KMS-11 (cell line): ENCODE measurements at regions not wholly inside any gene's neighbourhood (a gene's known extent, or its start where the extent isn't known, plus 50 kb on each side); places are given as distances from the start of the nearest gene placed in this dataset.

Source experiments
- H2AFZ ChIP-seq: fragments of 200-600 bp; sonication (generic); 2 replicates; pipeline ENCODE4 v1.6.1; 2016; ENCODE audit warnings: antibody characterized with exemption, mixed run types, low read depth
- H3K27ac ChIP-seq: fragments of 200-600 bp; sonication (generic); 2 replicates; pipeline ENCODE4 v1.6.1; 2016; ENCODE audit warnings: mild to moderate bottlenecking, mixed run types
- H3K27me3 ChIP-seq: fragments of 200-600 bp; sonication (generic); 2 replicates; pipeline ENCODE4 v1.6.1; 2017; ENCODE audit warnings: mild to moderate bottlenecking, low read depth, mixed run types, moderate library complexity; ENCODE audit not compliant: insufficient read depth
- H3K36me3 ChIP-seq: fragments of 200-600 bp; sonication (generic); 2 replicates; pipeline ENCODE4 v1.6.1; 2017; ENCODE audit warnings: mild to moderate bottlenecking, mixed run types; ENCODE audit not compliant: insufficient read depth
- H3K4me1 ChIP-seq: fragments of 200-600 bp; sonication (generic); 2 replicates; pipeline ENCODE4 v1.6.1; 2016; ENCODE audit warnings: mild to moderate bottlenecking, low read depth, mixed run types; ENCODE audit not compliant: poor library complexity, severe bottlenecking
- H3K4me2 ChIP-seq: fragments of 200-600 bp; sonication (generic); 2 replicates; pipeline ENCODE4 v1.7.0; 2016; ENCODE audit warnings: mild to moderate bottlenecking, mixed run types
- H3K4me3 ChIP-seq: fragments of 200-600 bp; sonication (generic); IDR thresholded peaks from 2 replicates; pipeline ENCODE4 v1.6.1; 2017; ENCODE audit warnings: low read depth, low read length, mixed read lengths; ENCODE audit not compliant: insufficient read depth
- H3K79me2 ChIP-seq: fragments of 200-600 bp; sonication (generic); 2 replicates; pipeline ENCODE4 v1.6.1; 2016; ENCODE audit warnings: low read depth, mixed run types; ENCODE audit not compliant: insufficient read depth
- H3K9ac ChIP-seq: fragments of 200-600 bp; sonication (generic); 2 replicates; pipeline ENCODE4 v1.6.1; 2016; ENCODE audit warnings: mild to moderate bottlenecking, mixed run types
- H4K20me1 ChIP-seq: fragments of 200-600 bp; sonication (generic); 2 replicates; pipeline ENCODE4 v1.6.1; 2016; ENCODE audit warnings: mild to moderate bottlenecking, mixed run types; ENCODE audit not compliant: insufficient read depth
- CTCF ChIP-seq: fragments of 200-600 bp; sonication (generic); conservative IDR thresholded peaks from 2 replicates; pipeline ENCODE4 v1.6.1; 2017; ENCODE audit warnings: low read depth, mild to moderate bottlenecking, antibody characterized with exemption, low read length, moderate library complexity, mixed read lengths

- H3K36me3 ChIP-seq: no peaks in the 10 kb centered on the region
Observed at GRCh38 chr4:30920043-30920442, 199.9 kb downstream of the PCDH7 start.

GRCh38 chr4:30922625-30923024, 202.5 kb downstream of the PCDH7 start:
- H3K79me2 ChIP-seq: no peaks in the 10 kb centered on the region
- no peak for TF ChIP-seq CTCF
- H3K27ac ChIP-seq: no peak overlapping the region
- H3K4me2 ChIP-seq: no peak overlapping the region
- no peaks in the 10 kb centered on the region for H4K20me1 ChIP-seq
- no peaks in the 10 kb centered on the region for H3K36me3 ChIP-seq
- H2AFZ ChIP-seq: no peak overlapping the region
- H3K4me3 ChIP-seq: no peak overlapping the region
- H3K9ac ChIP-seq: no peak overlapping the region
- H3K27me3 ChIP-seq: no peaks in the 10 kb centered on the region
- no peaks in the 10 kb centered on the region for H3K4me1 ChIP-seq

More at GRCh38 chr4:30920043-30920442, 199.9 kb downstream of the PCDH7 start:
- H3K27ac ChIP-seq: no peak overlapping the region
- H3K27me3 ChIP-seq: no peaks in the 10 kb centered on the region
- no peaks in the 10 kb centered on the region for H4K20me1 ChIP-seq
- H2AFZ ChIP-seq: no peak overlapping the region
- no peaks in the 10 kb centered on the region for H3K4me1 ChIP-seq
- H3K9ac ChIP-seq: no peak overlapping the region
- no peak overlapping the region for H3K4me3 ChIP-seq
- no peaks in the 10 kb centered on the region for H3K79me2 ChIP-seq
- TF ChIP-seq CTCF: no peak
- H3K4me2 ChIP-seq: no peak overlapping the region

GRCh38 chr4:30924495-30924894, 204.3 kb downstream of the PCDH7 start:
- H3K27ac ChIP-seq: no peak overlapping the region
- TF ChIP-seq CTCF: no peak
- H3K36me3 ChIP-seq: no peaks in the 10 kb centered on the region
- no peak overlapping the region for H2AFZ ChIP-seq
- H3K4me2 ChIP-seq: no peak overlapping the region
- H3K9ac ChIP-seq: no peak overlapping the region
- H3K79me2 ChIP-seq: no peaks in the 10 kb centered on the region
- no peak overlapping the region for H3K4me3 ChIP-seq
- H3K27me3 ChIP-seq: no peaks in the 10 kb centered on the region
- H4K20me1 ChIP-seq: no peaks in the 10 kb centered on the region
- no peaks in the 10 kb centered on the region for H3K4me1 ChIP-seq

DNA sequence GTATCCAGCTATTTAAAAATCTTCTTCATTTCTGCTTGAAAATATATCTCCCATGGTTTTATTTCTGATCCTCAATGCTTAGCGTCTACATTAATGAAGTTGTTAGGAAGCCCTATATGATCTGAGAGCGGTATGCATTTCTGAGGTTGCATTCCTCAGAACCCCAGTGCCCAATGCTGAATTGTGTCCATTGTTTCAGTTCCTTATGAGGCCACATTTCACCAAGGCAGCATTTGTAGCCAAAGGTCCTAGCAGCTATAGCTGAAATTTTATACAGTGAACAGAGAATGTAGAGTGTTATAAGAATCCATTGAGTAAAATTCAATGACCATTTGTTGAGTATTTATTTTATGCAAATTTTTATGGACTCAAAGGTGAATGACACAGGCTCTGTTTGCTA, 209.5 kb downstream of the PCDH7 start:
- Histone ChIP-seq H3K4me3 (no peak overlapping the region), H3K4me1 (no peaks in the 10 kb centered on the region), H2AFZ (no peak overlapping the region), H3K27me3 (no peaks in the 10 kb centered on the region), H3K4me2 (no peak overlapping the region), H3K9ac (no peak overlapping the region), H3K36me3 (no peaks in the 10 kb centered on the region), H4K20me1 (no peaks in the 10 kb centered on the region), H3K27ac (no peak overlapping the region), H3K79me2 (no peaks in the 10 kb centered on the region)
- no peak for TF ChIP-seq CTCF
